Glutamatergic neuron (in vitro differentiated cells): ENCODE measurements at regions not wholly inside any gene's neighbourhood (a gene's known extent, or its start where the extent isn't known, plus 50 kb on each side); places are given as distances from the start of the nearest gene placed in this dataset.

Experiments used
- DNase-seq: peaks from one replicate; pipeline ENCODE4 v3.0.0; 2022
- H3K27ac Mint-ChIP-seq: one replicate; pipeline ENCODE4 v1.8.0; 2020; ENCODE audit warnings: mild to moderate bottlenecking, mixed read lengths, inconsistent platforms; ENCODE audit not compliant: unreplicated experiment
- H3K27me3 Mint-ChIP-seq: one replicate; pipeline ENCODE4 v1.8.0; 2020; ENCODE audit warnings: mild to moderate bottlenecking, moderate library complexity, mixed read lengths, inconsistent platforms; ENCODE audit not compliant: unreplicated experiment
- H3K36me3 Mint-ChIP-seq: one replicate; pipeline ENCODE4 v1.8.0; 2020; ENCODE audit warnings: mild to moderate bottlenecking, mixed read lengths, inconsistent platforms; ENCODE audit not compliant: unreplicated experiment
- H3K4me1 Mint-ChIP-seq: one replicate; pipeline ENCODE4 v1.8.0; 2020; ENCODE audit warnings: mild to moderate bottlenecking, low read depth, mixed read lengths, inconsistent platforms; ENCODE audit not compliant: unreplicated experiment
- H3K4me3 Mint-ChIP-seq: one replicate; pipeline ENCODE4 v1.8.0; 2020; ENCODE audit warnings: mild to moderate bottlenecking, mixed read lengths, inconsistent platforms; ENCODE audit not compliant: unreplicated experiment
- H3K9me3 Mint-ChIP-seq: one replicate; pipeline ENCODE4 v1.8.0; 2020; ENCODE audit warnings: mild to moderate bottlenecking, moderate library complexity, mixed read lengths, inconsistent platforms; ENCODE audit not compliant: unreplicated experiment
- TF ChIP-seq, protein P1 (sequence below): fragments of 200-600 bp; sonication (generic); IDR thresholded peaks from one replicate; pipeline ENCODE4 v1.5.0; 2021; ENCODE audit not compliant: partially characterized antibody, unreplicated experiment

DNA sequence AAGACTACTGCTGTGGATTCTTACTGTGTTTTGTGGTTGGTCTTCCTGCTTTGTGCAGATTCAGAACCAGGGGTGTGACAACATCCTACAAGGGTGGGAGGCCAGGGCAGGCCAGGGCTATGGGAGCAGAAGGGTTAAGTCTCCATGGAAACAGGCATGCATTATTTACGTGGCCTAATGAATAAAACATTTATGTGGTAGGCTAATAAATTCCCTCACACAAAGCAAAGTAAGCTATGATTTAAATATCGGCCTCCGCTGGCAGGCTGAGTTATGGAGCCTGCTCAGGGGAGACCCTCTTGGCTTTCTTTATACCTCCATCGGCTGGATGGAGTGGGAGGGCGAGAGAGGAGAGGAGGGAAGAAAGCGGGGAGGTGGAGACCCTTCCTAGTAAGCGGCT lies 230.3 kb upstream of the MVB12B start:
- Mint-ChIP-seq H3K9me3 (peaks cover 4% of the 10 kb centered on the region), H3K36me3 (peaks cover 5% of the 10 kb centered on the region)
- no peak for DNase-seq

DNA sequence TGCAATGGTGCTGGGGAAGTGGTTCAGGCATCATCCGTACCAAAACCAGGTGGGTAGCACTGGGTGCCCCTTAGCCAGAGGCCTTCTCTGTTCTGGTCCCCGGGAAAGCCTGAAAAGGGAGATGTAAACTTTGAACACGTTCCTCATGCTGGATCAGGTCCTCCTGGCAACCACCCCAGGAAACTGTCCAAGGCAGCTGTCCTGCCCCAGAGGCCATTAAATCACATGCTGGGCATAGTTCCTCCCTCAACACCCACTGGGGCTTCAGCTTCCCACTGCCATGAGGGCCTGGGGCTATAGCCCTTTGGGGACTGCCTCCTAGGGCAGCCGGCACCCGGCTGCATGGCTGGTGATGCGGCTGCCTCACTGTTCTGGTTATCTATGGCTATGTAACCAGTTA lies 228.9 kb upstream of the MVB12B start:
- TF ChIP-seq, protein P1, sequence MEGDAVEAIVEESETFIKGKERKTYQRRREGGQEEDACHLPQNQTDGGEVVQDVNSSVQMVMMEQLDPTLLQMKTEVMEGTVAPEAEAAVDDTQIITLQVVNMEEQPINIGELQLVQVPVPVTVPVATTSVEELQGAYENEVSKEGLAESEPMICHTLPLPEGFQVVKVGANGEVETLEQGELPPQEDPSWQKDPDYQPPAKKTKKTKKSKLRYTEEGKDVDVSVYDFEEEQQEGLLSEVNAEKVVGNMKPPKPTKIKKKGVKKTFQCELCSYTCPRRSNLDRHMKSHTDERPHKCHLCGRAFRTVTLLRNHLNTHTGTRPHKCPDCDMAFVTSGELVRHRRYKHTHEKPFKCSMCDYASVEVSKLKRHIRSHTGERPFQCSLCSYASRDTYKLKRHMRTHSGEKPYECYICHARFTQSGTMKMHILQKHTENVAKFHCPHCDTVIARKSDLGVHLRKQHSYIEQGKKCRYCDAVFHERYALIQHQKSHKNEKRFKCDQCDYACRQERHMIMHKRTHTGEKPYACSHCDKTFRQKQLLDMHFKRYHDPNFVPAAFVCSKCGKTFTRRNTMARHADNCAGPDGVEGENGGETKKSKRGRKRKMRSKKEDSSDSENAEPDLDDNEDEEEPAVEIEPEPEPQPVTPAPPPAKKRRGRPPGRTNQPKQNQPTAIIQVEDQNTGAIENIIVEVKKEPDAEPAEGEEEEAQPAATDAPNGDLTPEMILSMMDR = no peak
- H3K4me3 Mint-ChIP-seq = no peak overlapping the region
- no peaks in the 10 kb centered on the region for H3K4me1 Mint-ChIP-seq
- no peaks in the 10 kb centered on the region for H3K9me3 Mint-ChIP-seq
- peaks cover 5% of the 10 kb centered on the region for H3K36me3 Mint-ChIP-seq
- H3K27ac Mint-ChIP-seq = no peak overlapping the region
- DNase-seq = no peak
- H3K27me3 Mint-ChIP-seq = no peaks in the 10 kb centered on the region

More for the DNA sequence above, 230.3 kb upstream of the MVB12B start:
- Mint-ChIP-seq H3K27ac (no peak overlapping the region), H3K27me3 (no peaks in the 10 kb centered on the region), H3K4me1 (no peaks in the 10 kb centered on the region), H3K4me3 (no peak overlapping the region)
- TF ChIP-seq, protein P1 = no peak

DNA sequence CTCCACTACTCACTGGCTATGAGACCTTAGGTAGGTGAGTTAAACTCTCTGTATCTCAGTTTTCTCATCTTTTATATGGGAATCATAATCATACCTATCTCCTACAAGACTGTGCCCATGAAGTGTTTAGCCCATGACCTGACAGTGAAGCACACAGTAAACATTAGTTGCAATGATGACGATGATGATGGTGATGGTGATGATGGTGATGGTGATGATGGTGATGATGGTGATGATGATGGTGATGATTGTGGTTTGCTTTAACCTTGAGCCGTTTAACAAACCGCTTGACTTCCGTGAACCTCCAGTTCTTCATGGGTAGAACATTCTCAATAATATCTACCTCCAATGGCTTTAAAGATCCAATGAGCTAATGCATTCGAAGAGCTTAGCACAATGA lies 220.2 kb upstream of the MVB12B start:
- Mint-ChIP-seq H3K36me3 (no peaks in the 10 kb centered on the region), H3K4me3 (no peak overlapping the region), H3K9me3 (no peaks in the 10 kb centered on the region), H3K4me1 (no peaks in the 10 kb centered on the region), H3K27me3 (peaks cover 5% of the 10 kb centered on the region), H3K27ac (no peak overlapping the region)
- no peak for DNase-seq
- TF ChIP-seq, protein P1 = no peak

DNA sequence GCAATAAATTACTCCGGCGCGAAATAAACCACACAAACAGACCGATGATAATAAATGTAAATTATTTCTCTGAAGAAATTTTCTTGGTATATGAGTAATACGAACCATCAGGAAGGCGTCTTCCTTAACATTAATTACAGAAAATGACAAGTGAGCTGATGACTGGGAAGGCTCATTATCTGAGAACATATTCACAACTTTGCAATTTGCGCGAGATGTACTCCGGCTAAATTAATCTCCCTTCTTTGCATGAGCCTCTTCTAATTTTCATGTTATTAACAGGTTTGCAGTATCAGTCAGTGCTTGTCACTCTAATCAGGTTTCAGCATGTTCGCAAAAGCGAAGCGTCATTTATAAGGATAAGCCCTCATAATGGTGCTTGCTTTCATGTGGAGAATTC lies 218.9 kb upstream of the MVB12B start:
- TF ChIP-seq, protein P1 = no peak
- H3K9me3 Mint-ChIP-seq = no peaks in the 10 kb centered on the region
- DNase-seq = no peak
- H3K27ac Mint-ChIP-seq = no peak overlapping the region
- H3K36me3 Mint-ChIP-seq = no peaks in the 10 kb centered on the region
- H3K4me1 Mint-ChIP-seq = no peaks in the 10 kb centered on the region
- peaks cover 6% of the 10 kb centered on the region for H3K27me3 Mint-ChIP-seq
- H3K4me3 Mint-ChIP-seq = no peak overlapping the region

DNA sequence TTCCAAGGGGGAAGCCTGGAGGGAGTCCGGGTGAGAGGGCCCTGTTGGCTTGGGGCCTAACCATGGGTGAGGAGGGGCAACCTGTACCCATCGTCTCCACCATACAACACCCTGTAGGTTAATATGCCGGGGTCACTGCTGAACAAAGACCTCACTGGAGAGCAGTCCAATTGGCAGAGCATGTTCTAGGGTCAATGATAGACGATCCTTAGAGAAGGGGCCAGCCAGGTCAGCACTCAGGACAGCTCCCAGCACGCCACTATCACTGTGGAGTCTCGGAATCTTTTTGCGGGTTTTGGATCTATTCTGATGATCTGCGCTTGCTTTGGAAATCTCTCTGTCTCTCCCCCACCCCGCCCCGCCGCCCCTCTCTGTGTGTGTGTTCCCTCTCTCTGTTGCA lies 218.4 kb upstream of the MVB12B start:
- DNase-seq = no peak
- Mint-ChIP-seq H3K4me1 (no peaks in the 10 kb centered on the region), H3K27ac (no peak overlapping the region), H3K27me3 (peaks cover 8% of the 10 kb centered on the region), H3K9me3 (no peaks in the 10 kb centered on the region), H3K4me3 (no peak overlapping the region), H3K36me3 (peaks cover 4% of the 10 kb centered on the region)
- TF ChIP-seq, protein P1 = no peak
